GM20431 (cell line): ENCODE measurements at regions not wholly inside any gene's neighbourhood (a gene's known extent, or its start where the extent isn't known, plus 50 kb on each side); places are given as distances from the start of the nearest gene placed in this dataset.

Source experiments
- in situ Hi-C: fragments of 300-500 bp; cut with MseI, MboI; formaldehyde crosslinking; loops from one replicate; pipeline ENCODE4 v1.15.0; 2020; ENCODE audit warnings: low sequenced_read_pairs; ENCODE audit not compliant: unreplicated experiment

GRCh38 chr1:218494449-218494852 lies 149.3 kb downstream of the TGFB2 start:
- in situ Hi-C loops = no loop called here

GRCh38 chr1:218495931-218496330 lies 150.8 kb downstream of the TGFB2 start:
- in situ Hi-C loops = no loop called here

- in situ Hi-C loops = no loop called here
Measured at GRCh38 chr1:218496561-218496960, 151.4 kb downstream of the TGFB2 start.

- in situ Hi-C loops = no loop called here
Measured at GRCh38 chr1:218498056-218498938, 153.2 kb downstream of the TGFB2 start.

GRCh38 chr1:218499011-218499691 lies 154.0 kb downstream of the TGFB2 start:
- in situ Hi-C loops = no loop called here

- in situ Hi-C loops = loop anchor here (25.0 kb wide), 1 partner anchor 138 kb away; no protein-coding TSS in a partner anchor
Measured at GRCh38 chr1:218499911-218500310, 154.8 kb downstream of the TGFB2 start.

GRCh38 chr1:218501161-218501560 lies 156.0 kb downstream of the TGFB2 start:
- in situ Hi-C loops = loop anchor here (25.0 kb wide), 1 partner anchor 139 kb away; no protein-coding TSS in a partner anchor

- in situ Hi-C loops = loop anchor here (25.0 kb wide), 1 partner anchor 140 kb away; no protein-coding TSS in a partner anchor
Measured at GRCh38 chr1:218502383-218502782, 157.2 kb downstream of the TGFB2 start.

- in situ Hi-C loops = loop anchor here (25.0 kb wide), 1 partner anchor 141 kb away; no protein-coding TSS in a partner anchor
Measured at GRCh38 chr1:218503102-218503501, 158.0 kb downstream of the TGFB2 start.

- in situ Hi-C loops = loop anchor here (25.0 kb wide), 1 partner anchor 145 kb away; no protein-coding TSS in a partner anchor
Measured at GRCh38 chr1:218507355-218508002, 162.3 kb downstream of the TGFB2 start.

- in situ Hi-C loops = loop anchor here (25.0 kb wide), 1 partner anchor 148 kb away; no protein-coding TSS in a partner anchor
Measured at GRCh38 chr1:218510153-218510772, 165.1 kb downstream of the TGFB2 start.

- in situ Hi-C loops = loop anchor here (25.0 kb wide), 1 partner anchor 151 kb away; no protein-coding TSS in a partner anchor
Measured at GRCh38 chr1:218513328-218513727, 168.2 kb downstream of the TGFB2 start.

- in situ Hi-C loops = loop anchor here (25.0 kb wide), 1 partner anchor 152 kb away; no protein-coding TSS in a partner anchor
Measured at GRCh38 chr1:218514689-218515088, 169.6 kb downstream of the TGFB2 start.

- in situ Hi-C loops = loop anchor here (25.0 kb wide), 1 partner anchor 154 kb away; no protein-coding TSS in a partner anchor
Measured at GRCh38 chr1:218516526-218516925, 171.4 kb downstream of the TGFB2 start.

- in situ Hi-C loops = loop anchor here (25.0 kb wide), 1 partner anchor 155 kb away; no protein-coding TSS in a partner anchor
Measured at GRCh38 chr1:218517459-218517858, 172.3 kb downstream of the TGFB2 start.

- in situ Hi-C loops = loop anchor here (25.0 kb wide), 1 partner anchor 156 kb away; no protein-coding TSS in a partner anchor
Measured at GRCh38 chr1:218518216-218518740, 173.1 kb downstream of the TGFB2 start.

- in situ Hi-C loops = loop anchor here (25.0 kb wide), 1 partner anchor 158 kb away; no protein-coding TSS in a partner anchor
Measured at GRCh38 chr1:218520646-218521045, 175.5 kb downstream of the TGFB2 start.

- in situ Hi-C loops = loop anchor here (25.0 kb wide), 1 partner anchor 159 kb away; no protein-coding TSS in a partner anchor
Measured at GRCh38 chr1:218521414-218522169, 176.5 kb downstream of the TGFB2 start.
